ENCODE measurements at regions not wholly inside any gene's neighbourhood (a gene's known extent, or its start where the extent isn't known, plus 50 kb on each side); places are given as distances from the start of the nearest gene placed in this dataset.
"Not testable (repeated sequence)": the region's sequence is repeated elsewhere in the genome, so short reads cannot be mapped to it uniquely, and the experiment has no call there.

GRCh38 chr7:51839130-51839529, 522.5 kb upstream of the COBL start:
- not testable (repeated sequence) for TF ChIP-seq EZH2 (IDR thresholded peaks at IDR 0.05; ENCODE audit: low read depth)
- TF ChIP-seq, protein P1, sequence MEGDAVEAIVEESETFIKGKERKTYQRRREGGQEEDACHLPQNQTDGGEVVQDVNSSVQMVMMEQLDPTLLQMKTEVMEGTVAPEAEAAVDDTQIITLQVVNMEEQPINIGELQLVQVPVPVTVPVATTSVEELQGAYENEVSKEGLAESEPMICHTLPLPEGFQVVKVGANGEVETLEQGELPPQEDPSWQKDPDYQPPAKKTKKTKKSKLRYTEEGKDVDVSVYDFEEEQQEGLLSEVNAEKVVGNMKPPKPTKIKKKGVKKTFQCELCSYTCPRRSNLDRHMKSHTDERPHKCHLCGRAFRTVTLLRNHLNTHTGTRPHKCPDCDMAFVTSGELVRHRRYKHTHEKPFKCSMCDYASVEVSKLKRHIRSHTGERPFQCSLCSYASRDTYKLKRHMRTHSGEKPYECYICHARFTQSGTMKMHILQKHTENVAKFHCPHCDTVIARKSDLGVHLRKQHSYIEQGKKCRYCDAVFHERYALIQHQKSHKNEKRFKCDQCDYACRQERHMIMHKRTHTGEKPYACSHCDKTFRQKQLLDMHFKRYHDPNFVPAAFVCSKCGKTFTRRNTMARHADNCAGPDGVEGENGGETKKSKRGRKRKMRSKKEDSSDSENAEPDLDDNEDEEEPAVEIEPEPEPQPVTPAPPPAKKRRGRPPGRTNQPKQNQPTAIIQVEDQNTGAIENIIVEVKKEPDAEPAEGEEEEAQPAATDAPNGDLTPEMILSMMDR (conservative IDR thresholded peaks at IDR 0.05) = not testable (repeated sequence)
